ENCODE measurements at regions not wholly inside any gene's neighbourhood (a gene's known extent, or its start where the extent isn't known, plus 50 kb on each side); places are given as distances from the start of the nearest gene placed in this dataset.

GRCh38 chr14:34187061-34187460, 236.2 kb upstream of the EGLN3 start:
- Histone ChIP-seq H3K27me3 (no peaks in the 10 kb centered on the region), H3K4me1 (no peaks in the 10 kb centered on the region), H3K4me3 (no peak overlapping the region), H3K9me3 (no peaks in the 10 kb centered on the region), H3K27ac (no peak overlapping the region), H3K36me3 (no peaks in the 10 kb centered on the region)
- TF ChIP-seq CTCF (IDR thresholded peaks at IDR 0.05): no peak
- no peak for DNase-seq (ENCODE audit: low spot score)

- no peaks in the 10 kb centered on the region for H3K36me3 ChIP-seq
- no peak for DNase-seq (ENCODE audit: low spot score)
- peaks cover 0 to 12% of the 10 kb centered on the region in 2 donors for H3K4me1 ChIP-seq
- no peak for TF ChIP-seq CTCF (IDR thresholded peaks at IDR 0.05)
- H3K4me3 ChIP-seq: no peak overlapping the region
- no peak overlapping the region for H3K27ac ChIP-seq
- no peaks in the 10 kb centered on the region for H3K9me3 ChIP-seq
- H3K27me3 ChIP-seq: no peaks in the 10 kb centered on the region
Observed at GRCh38 chr14:34184126-34184525, 233.3 kb upstream of the EGLN3 start.

- TF ChIP-seq CTCF (IDR thresholded peaks at IDR 0.05): no peak
- H3K36me3 ChIP-seq: no peaks in the 10 kb centered on the region
- no peaks in the 10 kb centered on the region for H3K27me3 ChIP-seq
- H3K9me3 ChIP-seq: no peaks in the 10 kb centered on the region
- no peak overlapping the region for H3K4me3 ChIP-seq
- no peak for DNase-seq (ENCODE audit: low spot score)
- H3K4me1 ChIP-seq: peaks cover 0 to 12% of the 10 kb centered on the region in 2 donors
- no peak overlapping the region for H3K27ac ChIP-seq
Observed at GRCh38 chr14:34183478-34183877, 232.6 kb upstream of the EGLN3 start.

- Histone ChIP-seq H3K9me3 (no peaks in the 10 kb centered on the region), H3K4me3 (no peak overlapping the region), H3K27ac (no peak overlapping the region), H3K36me3 (no peaks in the 10 kb centered on the region), H3K27me3 (no peaks in the 10 kb centered on the region), H3K4me1 (peaks cover 0 to 12% of the 10 kb centered on the region in 2 donors)
- DNase-seq (ENCODE audit: low spot score): no peak
- no peak for TF ChIP-seq CTCF (IDR thresholded peaks at IDR 0.05)
Observed at GRCh38 chr14:34181338-34181737, 230.5 kb upstream of the EGLN3 start.

- Histone ChIP-seq H3K27me3 (no peaks in the 10 kb centered on the region), H3K36me3 (no peaks in the 10 kb centered on the region), H3K27ac (no peak overlapping the region), H3K4me1 (peaks cover 0 to 12% of the 10 kb centered on the region in 2 donors), H3K4me3 (no peak overlapping the region), H3K9me3 (no peaks in the 10 kb centered on the region)
- no peak for TF ChIP-seq CTCF (IDR thresholded peaks at IDR 0.05)
- DNase-seq (ENCODE audit: low spot score): no peak
Observed at GRCh38 chr14:34180869-34181268, 230.0 kb upstream of the EGLN3 start.

- peaks cover 0 to 12% of the 10 kb centered on the region in 2 donors for H3K4me1 ChIP-seq
- no peak for TF ChIP-seq CTCF (IDR thresholded peaks at IDR 0.05)
- no peaks in the 10 kb centered on the region for H3K27me3 ChIP-seq
- DNase-seq (ENCODE audit: low spot score): no peak
- no peaks in the 10 kb centered on the region for H3K9me3 ChIP-seq
- no peaks in the 10 kb centered on the region for H3K36me3 ChIP-seq
- no peak overlapping the region for H3K4me3 ChIP-seq
- no peak overlapping the region for H3K27ac ChIP-seq
Observed at GRCh38 chr14:34180434-34180833, 229.6 kb upstream of the EGLN3 start.
